Myocyte (in vitro differentiated cells): ENCODE measurements at regions not wholly inside any gene's neighbourhood (a gene's known extent, or its start where the extent isn't known, plus 50 kb on each side); places are given as distances from the start of the nearest gene placed in this dataset.
"Not testable (repeated sequence)": the region's sequence is repeated elsewhere in the genome, so short reads cannot be mapped to it uniquely, and the experiment has no call there.

Experiments
- DNase-seq: peaks from one replicate; pipeline ENCODE4 v3.0.0-alpha.2; 2012; ENCODE audit warnings: low read depth

DNA sequence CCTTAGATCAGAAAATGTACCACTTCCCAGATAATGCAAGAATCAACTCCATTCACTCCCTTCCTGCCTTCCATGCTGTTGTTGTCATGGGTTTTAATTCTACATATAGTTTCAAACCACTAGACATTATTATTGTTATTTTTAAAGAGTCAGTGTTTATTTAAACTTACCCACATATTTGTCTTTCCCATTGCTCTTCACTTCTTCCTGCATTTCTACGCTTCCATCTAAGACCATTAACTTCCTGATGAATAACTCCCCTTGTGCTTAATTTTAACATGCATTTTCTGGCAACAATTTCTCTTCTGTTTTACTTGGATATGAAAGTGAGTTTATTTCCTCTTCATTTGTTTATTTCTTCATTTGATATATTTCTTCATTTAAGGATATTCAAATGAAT is 127.1 kb upstream of the FHIT start:
- DNase-seq, result no peak

DNA sequence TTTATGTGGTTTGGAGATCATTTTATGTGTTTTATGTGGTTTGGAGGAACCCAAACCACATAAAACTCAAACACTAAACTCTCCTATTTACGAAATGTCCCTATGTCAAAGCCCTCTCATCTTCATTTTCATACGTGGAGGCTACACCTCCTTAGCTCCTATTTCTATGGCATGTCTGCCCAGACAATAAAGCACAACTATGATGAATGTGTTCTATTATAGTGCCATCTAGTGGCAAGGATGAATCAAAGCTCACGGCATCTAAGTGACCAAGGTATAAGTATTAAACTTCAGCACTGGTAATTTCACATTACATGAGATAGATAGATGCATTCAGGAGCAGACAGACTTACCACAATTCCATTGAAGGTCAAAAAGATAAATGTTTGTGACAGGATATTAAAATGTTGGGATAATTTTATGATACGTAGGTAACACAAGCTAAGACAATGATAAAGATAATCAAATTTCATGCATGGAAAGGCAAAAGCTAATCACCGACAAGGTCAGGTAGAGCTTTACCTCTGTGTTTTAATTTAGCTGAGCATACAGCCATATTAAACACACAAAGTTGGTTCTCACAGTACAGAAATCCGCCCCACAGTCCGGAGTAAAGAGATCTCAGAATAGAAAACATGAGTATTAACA is 130.6 kb upstream of the FHIT start:
- peak; percentile 4 for DNase-seq

DNA sequence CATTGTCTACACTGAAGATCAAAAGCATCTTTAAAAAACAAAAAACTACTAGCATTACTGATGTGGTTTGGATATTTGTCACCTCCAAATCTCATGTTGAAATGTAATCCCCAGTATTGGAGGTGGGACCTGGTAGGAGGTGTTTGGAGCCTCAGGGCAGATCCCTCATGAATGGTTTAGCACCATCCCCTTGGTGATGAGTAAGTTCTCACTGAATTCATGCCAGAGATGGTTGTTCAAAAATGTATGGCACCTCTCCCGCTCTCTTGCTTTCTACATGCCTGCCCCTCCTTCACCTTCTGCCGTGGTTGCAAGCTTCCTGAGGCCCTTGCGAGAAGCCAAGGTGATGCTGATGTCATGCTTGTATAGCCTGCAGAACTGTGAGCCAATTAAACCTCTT is 136.6 kb upstream of the FHIT start:
- no peak for DNase-seq

DNA sequence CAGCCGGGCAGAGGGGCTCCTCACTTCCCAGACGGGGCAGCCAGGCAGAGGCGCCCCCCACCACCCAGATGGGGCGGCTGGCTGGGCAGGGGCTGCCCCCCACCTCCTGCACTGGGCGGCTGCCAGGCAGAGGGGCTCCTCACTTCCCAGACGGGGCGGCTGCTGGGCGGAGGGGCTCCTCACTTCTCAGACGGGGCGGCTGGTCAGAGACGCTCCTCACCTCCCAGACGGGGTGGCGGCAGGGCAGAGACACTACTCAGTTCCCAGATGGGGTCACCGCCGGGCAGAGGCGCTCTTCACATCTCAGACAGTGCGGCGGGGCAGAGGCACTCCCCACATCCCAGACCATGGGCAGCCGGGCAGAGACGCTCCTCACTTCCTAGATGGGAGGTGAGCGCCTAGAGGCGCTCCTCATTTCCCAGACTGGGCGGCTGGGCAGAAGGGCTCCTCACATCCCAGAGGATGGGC is 142.3 kb upstream of the FHIT start:
- DNase-seq, result not testable (repeated sequence)

DNA sequence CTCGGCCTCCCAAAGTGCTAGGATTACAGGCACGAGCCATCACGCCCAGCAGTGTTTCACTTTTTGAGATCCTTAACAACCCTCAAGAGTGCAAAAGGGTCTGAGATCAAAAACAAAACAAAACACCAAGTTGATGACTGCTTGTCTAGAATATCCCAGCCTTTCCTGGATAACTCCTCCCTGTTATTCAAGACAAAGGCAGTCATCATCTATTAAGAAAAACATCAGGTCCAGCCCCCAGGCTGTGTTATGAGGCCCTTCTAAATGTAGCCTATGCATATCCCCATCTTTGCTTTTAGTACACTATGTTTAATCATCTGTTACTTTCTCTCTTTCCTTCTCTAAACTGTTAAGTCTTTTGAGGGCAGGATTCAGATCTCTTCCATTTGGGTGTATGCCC is 150.1 kb upstream of the FHIT start:
- DNase-seq, result no peak

DNA sequence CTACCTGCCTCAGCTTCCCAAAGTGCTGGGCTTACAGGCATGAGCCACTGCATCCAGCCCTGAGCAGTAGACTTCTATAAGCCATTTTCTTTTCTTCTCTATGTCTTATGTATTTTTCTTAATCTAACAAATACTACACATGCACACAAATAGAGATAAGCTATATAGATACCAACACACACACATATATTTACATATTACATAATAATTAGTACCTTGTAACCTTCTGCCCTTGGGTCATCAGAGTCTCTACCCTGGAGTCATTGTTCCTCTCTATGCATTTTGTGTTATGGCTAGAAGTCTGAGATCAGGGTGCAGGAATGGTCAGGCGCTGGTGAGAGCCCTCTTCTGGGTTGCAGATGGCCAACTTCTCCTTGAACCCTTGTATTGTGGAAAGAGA is 154.0 kb upstream of the PTPRG start:
- no peak for DNase-seq

DNA sequence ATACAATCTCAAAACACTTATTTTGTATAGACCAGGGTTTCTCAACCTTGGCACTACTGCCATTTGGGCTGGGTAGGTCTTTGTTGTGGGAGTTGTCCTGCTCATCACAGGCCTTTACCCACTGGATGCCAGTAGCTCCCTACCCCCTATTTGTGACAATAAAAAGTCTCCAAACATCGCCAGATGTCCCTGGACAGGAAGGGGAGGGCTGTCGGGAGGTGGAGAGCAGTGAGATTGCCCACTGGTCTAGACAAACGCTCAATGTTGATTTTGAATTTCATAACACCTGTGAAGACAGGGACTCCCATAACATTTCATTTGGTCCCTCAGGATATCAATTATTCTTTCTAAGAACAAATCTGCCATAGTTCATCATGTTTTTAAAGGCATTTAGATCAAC is 151.7 kb upstream of the PTPRG start:
- DNase-seq, result no peak

DNA sequence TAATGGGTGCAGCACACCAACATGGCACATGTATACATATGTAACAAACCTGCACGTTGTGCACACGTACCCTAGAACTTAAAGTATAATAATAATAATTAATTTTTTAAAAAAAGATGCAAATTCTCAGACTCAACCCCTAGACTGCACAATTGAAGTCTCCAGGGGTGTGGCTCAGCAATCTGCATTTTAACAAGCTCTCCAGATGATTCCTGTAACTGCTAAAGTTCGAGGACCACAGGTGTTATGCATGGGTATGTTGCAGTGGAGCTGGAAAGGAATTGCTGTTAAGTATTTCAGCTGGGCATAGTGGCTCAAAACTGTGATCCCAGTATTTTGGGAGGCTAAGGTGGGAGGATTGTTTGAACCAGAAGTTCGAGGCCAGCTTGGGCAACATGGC is 151.0 kb upstream of the PTPRG start:
- DNase-seq, result not testable (repeated sequence)

DNA sequence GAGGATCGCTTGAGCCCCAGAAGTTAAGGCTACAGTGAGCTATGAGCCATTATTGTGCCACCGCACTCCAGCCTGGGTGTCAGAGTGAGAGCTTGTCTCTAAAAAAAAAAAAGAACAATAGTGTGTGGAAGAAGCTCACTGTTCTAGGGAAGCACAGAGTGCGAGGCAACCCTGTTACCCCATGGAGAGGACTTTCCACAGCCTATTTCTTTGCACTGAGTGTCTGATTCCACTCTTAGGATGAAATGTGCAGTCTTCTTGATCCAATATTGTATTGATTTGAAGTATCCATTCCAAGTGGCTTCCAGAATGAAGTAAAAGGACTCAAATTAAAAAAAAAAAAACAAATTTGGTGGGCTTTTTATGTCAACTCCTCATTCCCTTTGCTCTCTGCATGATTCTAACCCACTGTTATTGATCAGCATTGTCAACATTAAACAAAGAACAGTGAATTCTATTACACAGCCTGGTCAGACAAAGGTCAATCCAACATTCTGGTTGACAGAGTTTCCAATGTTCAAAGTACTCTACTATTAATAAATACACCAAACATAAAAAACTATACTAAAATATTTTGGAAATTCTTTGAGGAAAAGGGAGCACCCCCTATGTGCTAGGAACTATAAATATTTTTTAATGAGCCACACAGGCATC is 150.2 kb upstream of the PTPRG start:
- DNase-seq, result no peak

DNA sequence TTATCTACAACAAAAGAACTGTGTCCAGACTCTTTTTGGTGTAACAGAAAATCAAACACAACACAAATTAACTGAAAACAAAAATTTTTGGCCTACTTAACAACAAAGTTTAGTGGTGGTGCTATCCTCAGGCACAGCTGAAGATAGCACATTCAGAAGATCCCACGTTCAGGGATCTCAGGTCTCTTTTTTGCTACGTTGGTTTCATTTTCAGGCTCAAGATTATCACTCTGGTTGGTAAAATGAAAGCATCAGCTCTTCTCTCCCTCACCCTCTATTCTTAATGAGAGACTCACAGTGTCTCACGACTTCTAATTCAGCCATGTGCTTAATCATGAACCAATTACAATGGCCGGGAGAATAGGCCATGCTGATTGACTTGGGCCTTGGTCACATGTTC is 146.9 kb upstream of the PTPRG start:
- DNase-seq, result no peak

DNA sequence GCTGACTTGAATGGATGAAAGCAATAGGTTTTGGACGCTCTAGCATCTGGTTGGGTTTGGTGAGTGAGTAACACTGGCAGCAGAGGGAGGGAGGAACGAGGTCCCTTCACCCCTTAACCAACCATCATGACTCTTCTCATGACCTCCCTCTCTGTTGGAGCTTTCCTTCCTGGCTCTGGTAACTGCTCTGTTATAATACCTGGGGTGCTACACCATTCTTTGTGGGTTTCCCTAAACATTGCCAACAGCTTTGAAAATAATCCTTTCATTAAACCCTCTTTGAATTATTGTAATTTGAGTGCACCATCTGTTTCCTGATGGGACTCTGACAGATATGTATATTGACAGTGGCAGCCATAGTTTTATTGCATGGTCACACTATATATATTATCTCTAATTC is 146.2 kb upstream of the PTPRG start:
- no peak for DNase-seq

DNA sequence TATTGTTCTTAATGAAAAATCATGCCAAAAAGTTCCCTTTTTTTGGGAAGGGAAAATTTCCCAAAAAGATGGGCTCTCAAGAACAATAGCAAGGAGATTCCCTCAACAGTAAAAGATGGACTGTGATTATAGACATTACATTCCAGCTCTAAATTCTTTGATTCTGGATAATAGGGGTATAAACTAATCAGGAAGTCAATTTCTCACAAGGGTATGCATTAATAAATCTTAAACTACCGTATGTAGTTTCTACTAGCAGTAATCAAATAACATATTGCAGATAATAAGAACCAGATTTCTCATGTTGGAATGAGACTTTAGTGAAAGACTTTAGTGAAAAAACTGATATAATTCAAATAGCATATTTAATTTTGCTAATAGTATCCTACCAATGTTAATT is 144.8 kb upstream of the PTPRG start:
- no peak for DNase-seq

DNA sequence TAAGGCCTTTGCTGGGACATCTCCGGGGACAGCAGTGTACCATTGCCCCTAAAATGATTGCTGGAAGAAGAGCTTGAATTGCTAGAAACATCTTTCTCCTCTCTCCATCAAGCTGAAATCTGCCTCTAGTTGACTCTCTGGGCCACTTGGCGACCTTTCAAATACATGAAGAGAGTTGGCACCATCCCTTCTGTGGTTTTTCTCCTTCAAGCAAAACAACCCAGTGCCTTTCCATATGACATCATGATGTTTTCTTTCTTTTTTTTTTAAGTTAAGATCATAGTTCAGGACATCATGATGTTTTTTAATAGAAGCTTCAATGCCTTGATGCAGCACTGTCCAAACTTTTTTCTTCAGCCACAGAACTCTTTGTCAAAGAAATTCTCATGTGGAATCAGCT is 144.0 kb upstream of the PTPRG start:
- peak; percentile 48 for DNase-seq

DNA sequence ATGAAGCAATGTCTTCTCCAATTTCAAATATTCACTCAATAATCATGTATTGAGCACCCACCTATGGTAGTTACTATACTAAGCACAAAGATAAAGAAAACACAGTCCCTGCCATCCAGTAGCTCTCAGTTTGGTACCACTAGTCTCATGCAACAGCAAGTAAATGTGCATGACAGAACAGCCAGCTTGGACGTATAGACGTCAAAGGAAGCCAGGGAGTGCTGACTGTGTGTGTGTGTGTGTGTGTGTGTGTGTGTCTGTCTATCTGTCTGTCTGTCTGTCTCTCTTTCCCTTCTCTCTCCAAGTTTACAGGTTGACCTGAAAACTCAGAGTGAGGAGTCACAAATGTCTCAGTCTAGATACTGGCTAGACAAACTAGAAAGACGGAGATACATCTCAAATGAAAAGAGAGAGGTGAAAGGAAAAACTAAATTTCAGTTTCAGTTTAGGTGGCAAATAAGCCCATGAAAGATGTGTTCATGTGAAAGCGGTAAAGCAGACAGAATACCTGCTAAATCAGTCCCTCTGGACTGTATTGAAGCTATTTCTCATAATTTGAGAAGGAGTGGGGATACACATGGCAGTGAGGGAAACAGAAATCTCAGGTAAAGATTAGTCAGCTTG is 141.1 kb upstream of the PTPRG start:
- DNase-seq, result no peak

DNA sequence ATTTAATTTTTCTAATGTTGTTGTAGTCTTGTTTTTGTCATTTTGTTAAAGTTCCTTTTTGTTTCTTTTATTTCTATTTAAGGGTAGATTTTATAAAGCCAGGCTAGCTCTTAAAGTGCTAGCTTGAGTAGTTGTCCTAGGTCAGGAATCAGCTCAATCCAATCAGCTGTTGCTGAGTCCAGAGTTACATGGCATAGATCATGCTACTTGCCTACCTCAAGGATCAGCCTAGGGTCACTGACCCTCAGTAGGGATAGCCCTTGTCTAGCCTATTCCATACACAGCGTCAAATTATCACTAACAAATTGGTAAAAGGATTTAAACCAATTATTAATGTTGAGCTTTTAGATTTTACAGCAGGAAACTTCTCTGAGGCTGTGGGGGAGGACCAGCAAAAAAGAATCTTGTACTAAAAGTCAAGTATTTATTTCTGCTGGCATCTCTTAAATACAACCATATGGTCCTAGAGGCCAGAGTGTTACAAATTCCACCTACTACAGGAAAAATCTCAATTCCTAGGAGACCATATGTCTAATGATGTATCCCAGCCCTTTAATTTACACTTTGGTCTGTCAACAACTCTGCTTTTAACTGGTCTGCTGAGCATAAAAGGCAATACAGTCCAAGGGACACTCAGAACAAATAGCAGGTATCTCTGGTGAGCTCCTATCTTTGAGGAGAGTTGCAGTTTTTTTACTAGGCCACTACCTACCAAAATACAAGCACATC is 138.3 kb upstream of the PTPRG start:
- DNase-seq, result no peak

DNA sequence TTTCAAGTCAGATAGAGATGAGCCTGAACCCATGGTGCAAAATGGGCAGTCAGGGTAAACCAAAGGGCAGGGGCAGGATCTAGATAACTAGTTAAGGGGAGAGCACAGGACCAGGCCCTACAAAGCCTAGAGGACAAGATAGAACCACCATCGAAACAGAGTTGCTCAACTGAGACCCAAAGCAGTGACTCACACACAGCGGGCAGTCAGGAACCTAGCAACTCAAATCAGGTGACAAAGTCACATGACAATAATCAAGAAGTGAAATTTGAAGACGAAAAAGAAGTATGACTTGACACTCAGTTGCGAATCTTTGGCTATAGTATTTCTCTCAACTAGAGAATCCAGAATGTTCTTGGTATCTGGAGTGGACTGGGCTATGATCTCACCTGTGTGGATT is 136.0 kb upstream of the PTPRG start:
- DNase-seq, result no peak

DNA sequence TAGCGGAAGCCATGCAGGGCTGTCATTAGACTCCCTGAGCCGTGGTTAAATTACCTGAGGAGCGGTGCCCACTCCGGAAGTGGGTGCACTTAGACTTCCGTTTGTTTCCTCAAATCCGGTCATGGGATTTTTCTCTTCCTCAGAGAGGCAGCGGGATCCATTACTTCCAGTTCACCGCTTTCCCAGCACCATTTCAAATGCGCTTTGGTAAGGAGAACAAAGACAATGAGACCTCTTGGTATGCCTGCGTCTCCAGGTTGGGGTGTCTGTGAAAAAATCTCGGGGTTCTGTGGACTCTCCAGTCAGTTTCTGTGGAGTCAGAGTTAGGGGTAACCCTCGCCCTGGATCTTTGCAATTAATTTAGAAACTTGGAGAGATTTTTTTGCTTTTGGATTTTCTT is 132.3 kb upstream of the PTPRG start:
- DNase-seq, result no peak

DNA sequence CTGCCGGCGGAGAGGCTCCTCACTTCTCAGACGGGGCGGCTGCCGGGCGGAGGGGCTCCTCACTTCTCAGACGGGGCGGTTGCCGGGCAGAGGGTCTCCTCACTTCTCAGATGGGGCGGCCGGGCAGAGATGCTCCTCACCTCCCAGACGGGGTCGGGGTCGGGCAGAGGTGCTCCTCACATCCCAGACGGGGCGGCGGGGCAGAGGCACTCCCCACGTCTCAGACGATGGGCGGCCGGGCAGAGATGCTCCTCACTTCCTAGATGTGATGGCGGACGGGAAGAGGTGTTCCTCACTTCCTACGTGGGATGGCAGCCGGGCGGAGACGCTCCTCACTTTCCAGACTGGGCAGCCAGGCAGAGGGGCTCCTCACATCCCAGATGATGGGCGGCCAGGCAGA is 126.5 kb upstream of the PTPRG start:
- DNase-seq, result not testable (repeated sequence)

DNA sequence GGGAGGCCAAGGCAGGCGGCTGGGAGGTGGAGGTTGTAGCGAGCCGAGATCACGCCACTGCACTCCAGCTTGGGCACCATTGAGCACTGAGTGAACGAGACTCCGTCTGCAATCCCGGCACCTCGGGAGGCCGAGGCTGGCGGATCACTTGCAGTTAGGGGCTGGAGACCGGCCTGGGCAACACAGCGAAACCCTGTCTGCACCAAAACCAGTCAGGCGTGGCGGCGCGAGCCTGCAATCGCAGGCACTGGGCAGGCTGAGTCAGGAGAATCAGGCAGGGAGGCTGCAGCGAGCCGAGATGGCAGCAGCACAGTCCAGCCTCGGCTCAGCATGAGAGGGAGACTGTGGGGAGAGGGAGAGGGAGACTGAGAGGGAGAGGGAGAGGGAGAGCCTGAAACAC is 126.0 kb upstream of the PTPRG start:
- not testable (repeated sequence) for DNase-seq

DNA sequence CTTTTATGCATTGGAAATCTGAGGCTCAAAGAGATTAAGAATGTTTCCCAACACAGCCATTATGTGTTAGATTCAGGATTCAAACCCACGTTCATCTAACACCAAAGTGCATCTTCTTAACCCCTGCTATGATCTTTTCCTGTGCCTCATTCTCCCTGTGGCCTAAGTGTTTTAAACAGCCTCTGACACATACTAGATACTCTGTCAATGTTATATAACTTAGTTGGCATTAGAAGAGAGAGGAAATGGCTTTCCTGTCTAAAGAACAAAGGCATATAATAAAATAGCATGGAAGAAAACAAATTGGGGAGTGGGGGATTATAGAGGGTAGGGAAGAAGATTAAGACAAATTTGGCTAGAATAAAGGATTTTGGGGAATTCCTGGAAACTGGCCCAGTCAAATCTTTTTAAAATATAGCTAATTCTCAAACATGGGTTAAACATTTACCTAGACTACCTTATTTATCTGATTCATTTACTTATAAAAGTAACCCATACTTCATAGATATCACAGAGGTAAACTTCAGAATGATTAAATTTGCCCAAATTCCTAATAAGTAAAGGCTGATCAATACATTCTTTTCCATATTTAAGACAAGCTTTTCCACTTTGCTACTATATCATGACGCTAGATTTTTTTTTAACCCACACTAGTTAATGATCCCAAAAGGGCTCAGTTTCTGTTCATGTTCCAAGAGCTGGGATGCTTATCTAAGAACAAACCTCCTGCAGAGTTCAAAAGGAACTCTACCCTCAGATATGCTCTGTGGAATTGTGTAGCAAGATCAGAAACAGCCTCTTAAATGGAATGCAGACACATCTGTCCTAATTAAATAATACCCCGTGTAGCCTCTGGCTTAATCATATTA is 122.9 kb upstream of the PTPRG start:
- DNase-seq, result no peak

DNA sequence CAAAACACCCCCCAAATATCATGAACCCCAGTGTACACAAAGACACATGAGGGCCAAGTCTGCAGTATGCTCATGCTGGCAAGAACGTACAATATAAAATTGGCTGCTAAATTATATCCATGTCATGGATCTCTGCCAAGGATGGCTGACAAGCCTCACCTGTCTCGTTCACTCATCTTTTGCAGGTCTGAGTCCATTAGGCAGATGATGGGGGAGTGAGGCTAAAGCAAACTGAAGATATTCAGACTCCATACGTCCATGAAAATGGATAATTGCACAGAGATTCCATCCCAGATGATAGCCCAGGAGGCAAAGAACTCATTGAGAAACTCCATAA is 122.3 kb upstream of the PTPRG start:
- DNase-seq, result peak; percentile 14
